ENCODE measurements at regions not wholly inside any gene's neighbourhood (a gene's known extent, or its start where the extent isn't known, plus 50 kb on each side); places are given as distances from the start of the nearest gene placed in this dataset.

DNA sequence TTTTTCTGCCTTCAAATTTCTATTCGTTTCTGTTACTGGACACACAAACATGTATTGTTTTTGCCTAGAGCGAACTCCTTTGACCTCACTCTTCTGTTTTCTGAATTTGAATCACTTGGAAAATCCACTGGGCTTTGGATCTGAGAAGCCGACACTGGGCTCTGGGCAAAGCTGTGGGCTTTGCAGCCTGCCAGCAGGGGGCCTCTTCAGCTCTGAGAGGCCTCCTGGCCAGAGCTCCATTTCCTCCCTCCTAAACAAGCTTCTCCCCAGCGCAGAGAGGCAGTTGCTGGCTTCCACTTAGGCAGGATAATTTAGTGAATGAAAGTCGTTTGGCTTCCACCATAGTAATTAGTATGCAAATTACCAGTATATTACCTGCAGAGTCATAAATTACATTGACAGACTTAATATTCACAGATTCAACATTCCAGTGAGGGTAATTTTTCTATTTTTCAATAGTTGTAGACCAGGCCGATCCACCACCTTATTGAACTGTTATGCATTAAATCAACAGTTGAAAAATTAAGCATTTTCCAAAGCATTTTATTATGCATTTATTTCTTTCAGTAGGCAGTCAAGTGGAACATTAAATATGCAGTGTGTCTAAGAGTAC, 104.0 kb upstream of the ZNF366 start:
- Mint-ChIP-seq H3K4me3 (no peak overlapping the region), H3K27me3 (ENCODE audit: insufficient read depth, low read depth, poor library complexity) (no peaks in the 10 kb centered on the region), H3K36me3 (ENCODE audit: low read depth) (no peaks in the 10 kb centered on the region), H3K4me1 (peaks cover 9% of the 10 kb centered on the region), H3K27ac (no peak overlapping the region), H3K9me3 (no peaks in the 10 kb centered on the region)
- H3K27ac ChIP-seq (ENCODE audit: low read depth), result no peak overlapping the region
- H3K36me3 ChIP-seq (ENCODE audit: insufficient read depth), result no peaks in the 10 kb centered on the region
- H3K4me3 ChIP-seq, result no peak overlapping the region
- DNase-seq (ENCODE audit: low spot score) (peak; percentile 92), ATAC-seq (peak; percentile 100)
- no peaks in the 10 kb centered on the region for H3K9me2 ChIP-seq (ENCODE audit: insufficient read depth)
- H2AFZ ChIP-seq, result no peak overlapping the region
- H3K27me3 ChIP-seq (ENCODE audit: insufficient read depth), result no peaks in the 10 kb centered on the region
- H3K4me1 ChIP-seq (ENCODE audit: insufficient read depth), result 0 out of 2 replicates have a peak, but pooled peaks cover 4% of the 10 kb centered on the region
- H3K4me2 ChIP-seq, result no peak overlapping the region
- no peaks in the 10 kb centered on the region for H3F3A ChIP-seq (replicated peaks; ENCODE audit: low read depth)
- H3K79me2 ChIP-seq (replicated peaks; ENCODE audit: insufficient read depth), result no peaks in the 10 kb centered on the region
- no peaks in the 10 kb centered on the region for H4K20me1 ChIP-seq (replicated peaks; ENCODE audit: insufficient read depth)
- TF ChIP-seq NANOG (IDR thresholded peaks at IDR 0.05; ENCODE audit: borderline replicate concordance), result no peak
- TF ChIP-seq, protein P1, sequence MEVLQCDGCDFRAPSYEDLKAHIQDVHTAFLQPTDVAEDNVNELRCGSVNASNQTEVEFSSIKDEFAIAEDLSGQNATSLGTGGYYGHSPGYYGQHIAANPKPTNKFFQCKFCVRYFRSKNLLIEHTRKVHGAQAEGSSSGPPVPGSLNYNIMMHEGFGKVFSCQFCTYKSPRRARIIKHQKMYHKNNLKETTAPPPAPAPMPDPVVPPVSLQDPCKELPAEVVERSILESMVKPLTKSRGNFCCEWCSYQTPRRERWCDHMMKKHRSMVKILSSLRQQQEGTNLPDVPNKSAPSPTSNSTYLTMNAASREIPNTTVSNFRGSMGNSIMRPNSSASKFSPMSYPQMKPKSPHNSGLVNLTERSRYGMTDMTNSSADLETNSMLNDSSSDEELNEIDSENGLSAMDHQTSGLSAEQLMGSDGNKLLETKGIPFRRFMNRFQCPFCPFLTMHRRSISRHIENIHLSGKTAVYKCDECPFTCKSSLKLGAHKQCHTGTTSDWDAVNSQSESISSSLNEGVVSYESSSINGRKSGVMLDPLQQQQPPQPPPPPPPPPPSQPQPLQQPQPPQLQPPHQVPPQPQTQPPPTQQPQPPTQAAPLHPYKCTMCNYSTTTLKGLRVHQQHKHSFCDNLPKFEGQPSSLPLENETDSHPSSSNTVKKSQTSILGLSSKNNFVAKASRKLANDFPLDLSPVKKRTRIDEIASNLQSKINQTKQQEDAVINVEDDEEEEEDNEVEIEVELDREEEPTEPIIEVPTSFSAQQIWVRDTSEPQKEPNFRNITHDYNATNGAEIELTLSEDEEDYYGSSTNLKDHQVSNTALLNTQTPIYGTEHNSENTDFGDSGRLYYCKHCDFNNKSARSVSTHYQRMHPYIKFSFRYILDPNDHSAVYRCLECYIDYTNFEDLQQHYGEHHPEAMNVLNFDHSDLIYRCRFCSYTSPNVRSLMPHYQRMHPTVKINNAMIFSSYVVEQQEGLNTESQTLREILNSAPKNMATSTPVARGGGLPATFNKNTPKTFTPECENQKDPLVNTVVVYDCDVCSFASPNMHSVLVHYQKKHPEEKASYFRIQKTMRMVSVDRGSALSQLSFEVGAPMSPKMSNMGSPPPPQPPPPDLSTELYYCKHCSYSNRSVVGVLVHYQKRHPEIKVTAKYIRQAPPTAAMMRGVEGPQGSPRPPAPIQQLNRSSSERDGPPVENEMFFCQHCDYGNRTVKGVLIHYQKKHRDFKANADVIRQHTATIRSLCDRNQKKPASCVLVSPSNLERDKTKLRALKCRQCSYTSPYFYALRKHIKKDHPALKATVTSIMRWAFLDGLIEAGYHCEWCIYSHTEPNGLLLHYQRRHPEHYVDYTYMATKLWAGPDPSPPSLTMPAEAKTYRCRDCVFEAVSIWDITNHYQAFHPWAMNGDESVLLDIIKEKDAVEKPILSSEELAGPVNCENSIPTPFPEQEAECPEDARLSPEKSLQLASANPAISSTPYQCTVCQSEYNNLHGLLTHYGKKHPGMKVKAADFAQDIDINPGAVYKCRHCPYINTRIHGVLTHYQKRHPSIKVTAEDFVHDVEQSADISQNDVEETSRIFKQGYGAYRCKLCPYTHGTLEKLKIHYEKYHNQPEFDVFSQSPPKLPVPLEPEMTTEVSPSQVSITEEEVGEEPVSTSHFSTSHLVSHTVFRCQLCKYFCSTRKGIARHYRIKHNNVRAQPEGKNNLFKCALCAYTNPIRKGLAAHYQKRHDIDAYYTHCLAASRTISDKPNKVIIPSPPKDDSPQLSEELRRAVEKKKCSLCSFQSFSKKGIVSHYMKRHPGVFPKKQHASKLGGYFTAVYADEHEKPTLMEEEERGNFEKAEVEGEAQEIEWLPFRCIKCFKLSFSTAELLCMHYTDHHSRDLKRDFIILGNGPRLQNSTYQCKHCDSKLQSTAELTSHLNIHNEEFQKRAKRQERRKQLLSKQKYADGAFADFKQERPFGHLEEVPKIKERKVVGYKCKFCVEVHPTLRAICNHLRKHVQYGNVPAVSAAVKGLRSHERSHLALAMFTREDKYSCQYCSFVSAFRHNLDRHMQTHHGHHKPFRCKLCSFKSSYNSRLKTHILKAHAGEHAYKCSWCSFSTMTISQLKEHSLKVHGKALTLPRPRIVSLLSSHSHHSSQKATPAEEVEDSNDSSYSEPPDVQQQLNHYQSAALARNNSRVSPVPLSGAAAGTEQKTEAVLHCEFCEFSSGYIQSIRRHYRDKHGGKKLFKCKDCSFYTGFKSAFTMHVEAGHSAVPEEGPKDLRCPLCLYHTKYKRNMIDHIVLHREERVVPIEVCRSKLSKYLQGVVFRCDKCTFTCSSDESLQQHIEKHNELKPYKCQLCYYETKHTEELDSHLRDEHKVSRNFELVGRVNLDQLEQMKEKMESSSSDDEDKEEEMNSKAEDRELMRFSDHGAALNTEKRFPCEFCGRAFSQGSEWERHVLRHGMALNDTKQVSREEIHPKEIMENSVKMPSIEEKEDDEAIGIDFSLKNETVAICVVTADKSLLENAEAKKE (CRISPR knock-in tag; IDR thresholded peaks at IDR 0.05), result peak; percentile 87
- TF ChIP-seq EZH2phosphoT487 (IDR thresholded peaks at IDR 0.05; ENCODE audit: unreplicated experiment), result no peak
- TF ChIP-seq, protein P2, sequence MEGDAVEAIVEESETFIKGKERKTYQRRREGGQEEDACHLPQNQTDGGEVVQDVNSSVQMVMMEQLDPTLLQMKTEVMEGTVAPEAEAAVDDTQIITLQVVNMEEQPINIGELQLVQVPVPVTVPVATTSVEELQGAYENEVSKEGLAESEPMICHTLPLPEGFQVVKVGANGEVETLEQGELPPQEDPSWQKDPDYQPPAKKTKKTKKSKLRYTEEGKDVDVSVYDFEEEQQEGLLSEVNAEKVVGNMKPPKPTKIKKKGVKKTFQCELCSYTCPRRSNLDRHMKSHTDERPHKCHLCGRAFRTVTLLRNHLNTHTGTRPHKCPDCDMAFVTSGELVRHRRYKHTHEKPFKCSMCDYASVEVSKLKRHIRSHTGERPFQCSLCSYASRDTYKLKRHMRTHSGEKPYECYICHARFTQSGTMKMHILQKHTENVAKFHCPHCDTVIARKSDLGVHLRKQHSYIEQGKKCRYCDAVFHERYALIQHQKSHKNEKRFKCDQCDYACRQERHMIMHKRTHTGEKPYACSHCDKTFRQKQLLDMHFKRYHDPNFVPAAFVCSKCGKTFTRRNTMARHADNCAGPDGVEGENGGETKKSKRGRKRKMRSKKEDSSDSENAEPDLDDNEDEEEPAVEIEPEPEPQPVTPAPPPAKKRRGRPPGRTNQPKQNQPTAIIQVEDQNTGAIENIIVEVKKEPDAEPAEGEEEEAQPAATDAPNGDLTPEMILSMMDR (conservative IDR thresholded peaks at IDR 0.05; ENCODE audit: low read depth in 2 of 2), result peak; percentile 73 to 75
- TF ChIP-seq ZNF114 (CRISPR knock-in tag; IDR thresholded peaks at IDR 0.05), result no peak
